ENCODE measurements at regions not wholly inside any gene's neighbourhood (a gene's known extent, or its start where the extent isn't known, plus 50 kb on each side); places are given as distances from the start of the nearest gene placed in this dataset.

- H2AFZ ChIP-seq (ENCODE audit: low read depth, low read length) = no peak overlapping the region
- H3K9me3 ChIP-seq (ENCODE audit: low read length) = no peaks in the 10 kb centered on the region
- H3K36me3 ChIP-seq (ENCODE audit: insufficient read depth, low read length) = no peaks in the 10 kb centered on the region
- no peak overlapping the region for H3K4me3 ChIP-seq (ENCODE audit: low read length)
- no peaks in the 10 kb centered on the region for H3K27me3 ChIP-seq (ENCODE audit: insufficient read depth, low read length)
- H3K4me1 ChIP-seq (ENCODE audit: insufficient read depth, low read length) = no peaks in the 10 kb centered on the region
These were observed 374.3 kb downstream of the DOK5 start for GRCh38 chr20:54849741-54850140.

GRCh38 chr20:54848984-54849538, 373.7 kb downstream of the DOK5 start:
- Histone ChIP-seq H3K27me3 (ENCODE audit: insufficient read depth, low read length) (no peaks in the 10 kb centered on the region), H3K4me3 (ENCODE audit: low read length) (no peak overlapping the region), H3K36me3 (ENCODE audit: insufficient read depth, low read length) (no peaks in the 10 kb centered on the region), H3K9me3 (ENCODE audit: low read length) (no peaks in the 10 kb centered on the region), H3K4me1 (ENCODE audit: insufficient read depth, low read length) (no peaks in the 10 kb centered on the region), H2AFZ (ENCODE audit: low read depth, low read length) (no peak overlapping the region)

- no peaks in the 10 kb centered on the region for H3K36me3 ChIP-seq (ENCODE audit: insufficient read depth, low read length)
- no peak overlapping the region for H2AFZ ChIP-seq (ENCODE audit: low read depth, low read length)
- H3K4me3 ChIP-seq (ENCODE audit: low read length) = no peak overlapping the region
- no peaks in the 10 kb centered on the region for H3K27me3 ChIP-seq (ENCODE audit: insufficient read depth, low read length)
- no peaks in the 10 kb centered on the region for H3K9me3 ChIP-seq (ENCODE audit: low read length)
- no peaks in the 10 kb centered on the region for H3K4me1 ChIP-seq (ENCODE audit: insufficient read depth, low read length)
These were observed 372.9 kb downstream of the DOK5 start for GRCh38 chr20:54848262-54848661.

GRCh38 chr20:54846948-54847347, 371.6 kb downstream of the DOK5 start:
- Histone ChIP-seq H3K9me3 (ENCODE audit: low read length) (no peaks in the 10 kb centered on the region), H3K4me3 (ENCODE audit: low read length) (no peak overlapping the region), H3K36me3 (ENCODE audit: insufficient read depth, low read length) (no peaks in the 10 kb centered on the region), H3K4me1 (ENCODE audit: insufficient read depth, low read length) (no peaks in the 10 kb centered on the region), H3K27me3 (ENCODE audit: insufficient read depth, low read length) (no peaks in the 10 kb centered on the region), H2AFZ (ENCODE audit: low read depth, low read length) (no peak overlapping the region)

- Histone ChIP-seq H3K36me3 (ENCODE audit: insufficient read depth, low read length) (no peaks in the 10 kb centered on the region), H3K4me1 (ENCODE audit: insufficient read depth, low read length) (no peaks in the 10 kb centered on the region), H2AFZ (ENCODE audit: low read depth, low read length) (no peak overlapping the region), H3K9me3 (ENCODE audit: low read length) (no peaks in the 10 kb centered on the region), H3K4me3 (ENCODE audit: low read length) (no peak overlapping the region), H3K27me3 (ENCODE audit: insufficient read depth, low read length) (no peaks in the 10 kb centered on the region)
These were observed 369.0 kb downstream of the DOK5 start for GRCh38 chr20:54844346-54844745.

GRCh38 chr20:54843865-54844264, 368.5 kb downstream of the DOK5 start:
- Histone ChIP-seq H3K27me3 (ENCODE audit: insufficient read depth, low read length) (no peaks in the 10 kb centered on the region), H3K9me3 (ENCODE audit: low read length) (no peaks in the 10 kb centered on the region), H3K36me3 (ENCODE audit: insufficient read depth, low read length) (no peaks in the 10 kb centered on the region), H3K4me3 (ENCODE audit: low read length) (no peak overlapping the region), H2AFZ (ENCODE audit: low read depth, low read length) (no peak overlapping the region), H3K4me1 (ENCODE audit: insufficient read depth, low read length) (no peaks in the 10 kb centered on the region)

GRCh38 chr20:54843431-54843830, 368.0 kb downstream of the DOK5 start:
- no peaks in the 10 kb centered on the region for H3K36me3 ChIP-seq (ENCODE audit: insufficient read depth, low read length)
- no peak overlapping the region for H3K4me3 ChIP-seq (ENCODE audit: low read length)
- H3K27me3 ChIP-seq (ENCODE audit: insufficient read depth, low read length) = no peaks in the 10 kb centered on the region
- no peaks in the 10 kb centered on the region for H3K9me3 ChIP-seq (ENCODE audit: low read length)
- H3K4me1 ChIP-seq (ENCODE audit: insufficient read depth, low read length) = no peaks in the 10 kb centered on the region
- H2AFZ ChIP-seq (ENCODE audit: low read depth, low read length) = no peak overlapping the region

- H3K4me3 ChIP-seq (ENCODE audit: low read length) = no peak overlapping the region
- no peaks in the 10 kb centered on the region for H3K4me1 ChIP-seq (ENCODE audit: insufficient read depth, low read length)
- H3K36me3 ChIP-seq (ENCODE audit: insufficient read depth, low read length) = no peaks in the 10 kb centered on the region
- H3K9me3 ChIP-seq (ENCODE audit: low read length) = no peaks in the 10 kb centered on the region
- H3K27me3 ChIP-seq (ENCODE audit: insufficient read depth, low read length) = no peaks in the 10 kb centered on the region
- no peak overlapping the region for H2AFZ ChIP-seq (ENCODE audit: low read depth, low read length)
These were observed 363.8 kb downstream of the DOK5 start for GRCh38 chr20:54839224-54839623.

- Histone ChIP-seq H2AFZ (ENCODE audit: low read depth, low read length) (no peak overlapping the region), H3K36me3 (ENCODE audit: insufficient read depth, low read length) (no peaks in the 10 kb centered on the region), H3K4me3 (ENCODE audit: low read length) (no peak overlapping the region), H3K9me3 (ENCODE audit: low read length) (no peaks in the 10 kb centered on the region), H3K4me1 (ENCODE audit: insufficient read depth, low read length) (no peaks in the 10 kb centered on the region), H3K27me3 (ENCODE audit: insufficient read depth, low read length) (no peaks in the 10 kb centered on the region)
These were observed 361.8 kb downstream of the DOK5 start for GRCh38 chr20:54837226-54837625.

GRCh38 chr20:54822386-54822785, 347.0 kb downstream of the DOK5 start:
- no peaks in the 10 kb centered on the region for H3K27me3 ChIP-seq (ENCODE audit: insufficient read depth, low read length)
- H2AFZ ChIP-seq (ENCODE audit: low read depth, low read length) = no peak overlapping the region

GRCh38 chr20:54820392-54820791, 345.0 kb downstream of the DOK5 start:
- Histone ChIP-seq H3K27me3 (ENCODE audit: insufficient read depth, low read length) (no peaks in the 10 kb centered on the region), H3K9me3 (ENCODE audit: low read length) (no peaks in the 10 kb centered on the region), H3K4me3 (ENCODE audit: low read length) (no peak overlapping the region), H3K36me3 (ENCODE audit: insufficient read depth, low read length) (no peaks in the 10 kb centered on the region), H3K4me1 (ENCODE audit: insufficient read depth, low read length) (no peaks in the 10 kb centered on the region), H2AFZ (ENCODE audit: low read depth, low read length) (no peak overlapping the region)

More at GRCh38 chr20:54822386-54822785, 347.0 kb downstream of the DOK5 start:
- Histone ChIP-seq H3K4me1 (ENCODE audit: insufficient read depth, low read length) (no peaks in the 10 kb centered on the region), H3K9me3 (ENCODE audit: low read length) (no peaks in the 10 kb centered on the region), H3K4me3 (ENCODE audit: low read length) (no peak overlapping the region), H3K36me3 (ENCODE audit: insufficient read depth, low read length) (no peaks in the 10 kb centered on the region)

GRCh38 chr20:54806462-54806861, 331.1 kb downstream of the DOK5 start:
- H2AFZ ChIP-seq (ENCODE audit: low read depth, low read length) = no peak overlapping the region
- no peaks in the 10 kb centered on the region for H3K36me3 ChIP-seq (ENCODE audit: insufficient read depth, low read length)
- no peaks in the 10 kb centered on the region for H3K9me3 ChIP-seq (ENCODE audit: low read length)
- no peak overlapping the region for H3K4me3 ChIP-seq (ENCODE audit: low read length)
- no peaks in the 10 kb centered on the region for H3K27me3 ChIP-seq (ENCODE audit: insufficient read depth, low read length)
- no peaks in the 10 kb centered on the region for H3K4me1 ChIP-seq (ENCODE audit: insufficient read depth, low read length)

- Histone ChIP-seq H3K9me3 (ENCODE audit: low read length) (no peaks in the 10 kb centered on the region), H3K4me3 (ENCODE audit: low read length) (no peak overlapping the region), H3K36me3 (ENCODE audit: insufficient read depth, low read length) (no peaks in the 10 kb centered on the region), H3K4me1 (ENCODE audit: insufficient read depth, low read length) (no peaks in the 10 kb centered on the region), H2AFZ (ENCODE audit: low read depth, low read length) (no peak overlapping the region), H3K27me3 (ENCODE audit: insufficient read depth, low read length) (no peaks in the 10 kb centered on the region)
These were observed 319.5 kb downstream of the DOK5 start for GRCh38 chr20:54794874-54795273.

GRCh38 chr20:54794110-54794509, 318.7 kb downstream of the DOK5 start:
- H3K36me3 ChIP-seq (ENCODE audit: insufficient read depth, low read length) = no peaks in the 10 kb centered on the region

More at GRCh38 chr20:54794110-54794509, 318.7 kb downstream of the DOK5 start:
- no peak overlapping the region for H3K4me3 ChIP-seq (ENCODE audit: low read length)
- no peak overlapping the region for H2AFZ ChIP-seq (ENCODE audit: low read depth, low read length)
- H3K27me3 ChIP-seq (ENCODE audit: insufficient read depth, low read length) = no peaks in the 10 kb centered on the region
- no peaks in the 10 kb centered on the region for H3K9me3 ChIP-seq (ENCODE audit: low read length)
- no peaks in the 10 kb centered on the region for H3K4me1 ChIP-seq (ENCODE audit: insufficient read depth, low read length)
